HG03432 (cell line): ENCODE measurements at regions not wholly inside any gene's neighbourhood (a gene's known extent, or its start where the extent isn't known, plus 50 kb on each side); places are given as distances from the start of the nearest gene placed in this dataset.

Experiments
- ATAC-seq: cut with Tn5 transposase; IDR thresholded peaks from one replicate; pipeline ENCODE4 v1.9.1; 2021; ENCODE audit warnings: mild to moderate bottlenecking, moderate library complexity; ENCODE audit not compliant: unreplicated experiment

- no peak for ATAC-seq
These were observed 206.9 kb downstream of the MATN1 start for GRCh38 chr1:30516485-30516858.

DNA sequence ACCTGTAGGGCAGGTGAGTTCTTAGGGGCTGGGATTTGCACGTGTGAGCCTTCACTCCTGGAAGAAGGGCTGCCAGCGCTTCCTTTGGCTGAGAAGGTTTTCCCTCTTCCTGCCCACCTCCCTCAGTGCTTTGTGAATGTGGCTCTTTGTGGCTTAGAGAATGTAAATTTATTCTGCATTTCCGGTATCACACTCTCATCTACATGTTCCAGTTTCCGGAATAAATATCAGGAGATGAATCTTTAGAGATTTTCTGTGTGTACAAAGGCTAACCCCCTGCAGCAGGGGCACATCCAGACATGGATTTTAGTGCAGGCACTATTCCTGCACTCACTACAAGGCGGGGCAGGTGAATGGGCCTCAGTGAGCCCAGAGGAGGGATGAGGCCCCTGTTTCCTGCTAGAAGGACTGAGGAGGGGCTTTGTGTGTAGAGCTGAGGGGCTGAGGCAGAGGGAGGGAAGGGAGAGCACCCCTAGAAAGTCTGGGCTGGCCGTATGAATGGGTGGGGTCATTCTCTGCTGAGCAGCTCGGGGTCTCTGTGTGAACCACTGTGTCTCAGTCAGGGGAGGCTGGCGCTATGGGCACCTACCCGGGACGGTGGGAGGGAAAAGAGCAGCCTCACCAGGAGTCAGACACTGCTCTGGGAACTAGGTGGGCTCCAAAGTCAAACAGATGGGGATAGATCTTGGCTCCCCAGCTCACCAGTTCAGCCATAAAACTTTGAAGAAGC is 207.5 kb downstream of the MATN1 start:
- ATAC-seq, result no peak

- no peak for ATAC-seq
These were observed 208.4 kb downstream of the MATN1 start for GRCh38 chr1:30514945-30515344.

- ATAC-seq, result no peak
These were observed 209.2 kb downstream of the MATN1 start for GRCh38 chr1:30514137-30514654.

GRCh38 chr1:30513396-30514136 is 209.8 kb downstream of the MATN1 start:
- ATAC-seq, result no peak

DNA sequence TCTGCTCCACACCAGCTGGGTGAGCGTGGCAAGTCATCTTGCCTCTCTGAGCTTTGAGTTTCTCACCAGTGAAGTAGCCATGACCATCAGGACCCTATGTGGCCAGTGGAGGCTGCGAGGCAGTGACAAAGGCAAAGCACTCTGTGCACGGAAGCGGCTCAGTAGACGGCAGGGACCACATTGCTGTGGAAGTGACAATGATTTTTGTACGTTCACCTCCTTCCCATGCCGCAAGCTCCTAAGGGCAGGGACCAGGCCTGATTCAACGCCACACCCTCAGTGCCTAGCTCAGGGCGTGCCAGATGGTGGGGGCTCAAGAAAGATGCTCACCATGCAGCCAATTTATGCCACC is 210.5 kb downstream of the MATN1 start:
- no peak for ATAC-seq

DNA sequence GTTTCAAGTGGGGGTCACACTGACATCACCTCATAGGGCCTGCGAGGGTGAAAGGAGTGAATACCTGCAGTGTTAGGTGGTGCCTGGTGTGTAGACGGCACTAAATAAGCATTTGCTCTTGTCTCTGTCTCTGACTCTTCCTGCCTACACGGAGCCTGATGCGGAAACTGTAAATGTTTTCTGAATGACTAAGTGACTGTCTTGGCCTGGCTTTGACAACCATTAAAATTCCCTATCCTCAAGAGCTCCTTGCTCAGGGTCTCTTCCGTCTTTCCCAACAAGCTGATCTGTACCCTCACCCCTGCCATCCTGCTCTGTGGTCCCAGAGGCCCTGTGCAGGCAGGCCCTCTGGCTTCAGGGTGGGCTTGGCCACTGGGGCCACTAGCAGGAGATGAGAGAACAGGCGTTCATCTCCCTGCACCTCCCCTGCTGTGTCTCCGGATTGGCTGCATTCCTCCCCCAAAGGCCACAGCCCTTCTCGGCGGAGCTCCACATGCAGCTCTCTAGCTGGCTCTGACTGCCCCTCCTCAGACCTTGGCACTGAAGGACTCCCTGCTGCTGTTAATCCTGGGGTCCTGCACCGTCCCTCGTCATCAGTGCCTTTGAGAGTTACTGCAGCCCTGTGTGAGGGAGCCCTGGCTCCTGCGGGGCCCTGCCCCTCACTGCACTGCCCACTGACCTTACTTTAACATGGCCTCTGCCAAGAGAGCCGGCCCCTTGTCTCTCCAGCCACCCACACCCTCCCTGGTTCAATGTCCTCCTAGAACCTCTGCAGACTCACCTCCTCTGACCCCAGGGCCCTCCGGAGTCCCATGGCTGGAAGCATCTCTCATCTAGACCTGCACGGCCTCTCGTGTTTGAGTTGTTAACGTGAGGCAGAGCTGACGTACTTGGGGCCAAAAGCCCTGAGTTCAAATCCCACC is 211.1 kb downstream of the MATN1 start:
- ATAC-seq, result no peak

- no peak for ATAC-seq
These were observed 211.8 kb downstream of the MATN1 start for GRCh38 chr1:30511563-30511962.

- no peak for ATAC-seq
These were observed 212.3 kb downstream of the MATN1 start for GRCh38 chr1:30511106-30511505.

DNA sequence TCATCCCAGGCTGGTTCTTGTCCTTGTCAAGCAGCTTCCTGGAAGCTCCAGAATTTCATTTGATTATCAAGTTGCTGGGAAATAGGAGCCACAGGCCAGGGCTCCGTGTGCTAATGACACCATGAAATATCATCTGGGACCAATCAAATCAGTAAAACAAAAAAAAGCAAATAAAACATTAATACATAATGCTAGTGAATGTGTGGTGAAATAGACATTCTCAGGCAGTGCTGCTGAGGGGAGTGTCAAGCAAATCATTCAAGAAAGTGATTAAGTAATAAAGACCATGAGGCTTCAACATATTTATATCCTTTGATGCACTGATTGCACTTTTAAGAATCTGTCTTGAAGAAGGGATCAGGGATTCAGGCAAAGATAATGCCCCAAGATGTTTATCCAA is 213.7 kb downstream of the MATN1 start:
- ATAC-seq, result no peak

- no peak for ATAC-seq
These were observed 214.8 kb downstream of the MATN1 start for GRCh38 chr1:30508611-30509010.

- ATAC-seq, result no peak
These were observed 215.3 kb downstream of the MATN1 start for GRCh38 chr1:30508175-30508448.

- ATAC-seq, result no peak
These were observed 215.8 kb downstream of the MATN1 start for GRCh38 chr1:30507401-30508174.

DNA sequence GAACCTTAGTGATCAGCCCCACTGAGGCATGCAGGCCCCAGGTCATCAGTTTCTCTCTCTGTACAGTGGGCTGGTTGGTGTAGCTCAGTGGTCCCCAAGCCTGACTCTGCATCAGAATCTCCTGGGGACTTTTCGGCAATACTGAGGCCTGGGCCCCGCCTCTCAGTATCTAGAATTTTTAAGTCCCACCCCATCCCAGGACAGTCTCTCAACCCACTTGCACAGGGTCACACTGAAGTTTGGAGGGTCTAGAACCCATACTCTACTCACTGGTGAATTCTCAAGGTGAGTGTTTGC is 216.4 kb downstream of the MATN1 start:
- no peak for ATAC-seq

- no peak for ATAC-seq
These were observed 216.9 kb downstream of the MATN1 start for GRCh38 chr1:30506291-30507015.

DNA sequence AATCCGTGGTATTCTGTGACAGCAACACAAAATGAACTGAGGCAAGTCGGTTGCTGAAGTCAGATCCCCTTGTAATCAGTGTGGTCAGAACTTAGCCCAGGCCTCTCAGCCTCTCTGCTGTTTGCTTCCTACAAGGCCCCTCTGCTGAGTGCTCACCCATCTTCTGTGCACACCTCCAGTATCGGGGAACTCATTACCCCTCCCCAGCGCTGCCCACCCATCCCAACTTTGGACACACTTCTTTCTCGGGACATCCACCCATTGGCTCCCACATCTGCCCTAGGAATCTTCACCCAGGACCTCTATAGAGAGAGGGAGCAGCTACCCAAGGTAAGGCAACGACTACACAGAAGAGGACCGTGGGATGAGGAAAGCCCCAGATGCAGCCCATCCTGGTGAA is 217.5 kb downstream of the MATN1 start:
- ATAC-seq, result no peak

DNA sequence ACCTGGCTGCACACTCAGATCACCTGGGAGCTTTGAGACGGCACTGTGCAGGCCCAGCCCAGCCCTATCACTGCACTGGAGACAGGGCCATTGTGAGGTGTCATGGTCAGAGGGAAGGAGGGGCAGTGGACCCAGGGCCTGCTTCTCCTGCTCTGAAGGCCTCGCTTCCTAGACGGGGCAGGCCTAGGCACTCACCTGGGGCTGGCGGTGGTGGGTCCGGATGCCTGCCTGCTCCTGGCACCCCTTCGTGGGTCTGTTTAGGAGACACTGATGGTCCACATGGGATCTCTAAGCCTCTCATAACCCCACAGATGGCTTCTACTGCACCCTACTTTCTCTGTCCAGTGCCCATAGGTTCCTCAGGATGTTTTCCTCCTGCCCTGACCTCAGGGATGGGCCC is 230.9 kb downstream of the MATN1 start:
- no peak for ATAC-seq

- ATAC-seq, result no peak
These were observed 231.6 kb downstream of the MATN1 start for GRCh38 chr1:30491831-30492230.

GRCh38 chr1:30490554-30491053 is 232.8 kb downstream of the MATN1 start:
- no peak for ATAC-seq

- ATAC-seq, result no peak
These were observed 233.5 kb downstream of the MATN1 start for GRCh38 chr1:30489737-30490389.
